ENCODE measurements at regions not wholly inside any gene's neighbourhood (a gene's known extent, or its start where the extent isn't known, plus 50 kb on each side); places are given as distances from the start of the nearest gene placed in this dataset.
"Not testable (repeated sequence)": the region's sequence is repeated elsewhere in the genome, so short reads cannot be mapped to it uniquely, and the experiment has no call there.

DNA sequence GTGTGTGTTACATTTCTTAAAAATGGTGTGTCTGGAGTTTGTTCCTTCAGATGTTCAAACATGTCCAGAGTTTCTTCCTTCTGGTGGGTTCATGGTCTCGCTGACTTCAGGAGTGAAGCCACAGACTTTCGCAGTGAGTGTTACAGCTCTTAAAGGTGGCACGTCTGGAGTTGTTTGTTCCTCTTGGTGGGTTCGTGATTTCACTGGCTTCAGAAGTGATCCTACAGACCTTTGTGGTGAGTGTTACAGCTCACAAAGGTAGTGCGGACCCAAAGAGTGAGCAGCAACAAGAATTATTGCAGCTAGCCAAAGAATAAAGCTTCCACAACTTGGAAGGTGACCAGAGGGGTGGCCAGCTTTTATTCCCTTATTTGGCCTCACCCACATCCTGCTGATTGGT is 183.7 kb downstream of the COPRS start:
- not testable (repeated sequence) for DNase-seq

- no peak for DNase-seq
Measured at GRCh38 chr17:31674717-31675349, 184.2 kb downstream of the COPRS start.

GRCh38 chr17:31674305-31674704 is 184.7 kb downstream of the COPRS start:
- no peak for DNase-seq

DNA sequence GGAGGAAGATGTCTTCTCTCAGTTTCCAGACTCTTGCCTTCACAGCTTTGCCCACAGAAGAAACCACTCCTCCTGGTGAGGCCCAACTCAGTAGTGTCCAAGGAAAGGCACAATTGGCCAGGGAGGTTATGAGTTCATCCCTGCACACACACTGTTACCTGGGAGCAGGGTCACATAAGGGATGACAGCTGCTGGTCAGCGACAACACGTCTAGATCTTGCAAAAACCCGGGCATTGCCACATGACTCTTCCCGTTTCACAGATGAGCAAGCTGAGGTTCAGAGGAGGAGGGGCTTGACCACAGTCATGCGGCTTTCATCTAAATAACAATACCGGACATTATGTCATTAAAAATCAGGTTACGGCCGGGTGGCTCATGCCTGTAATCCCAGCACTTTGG is 186.0 kb downstream of the COPRS start:
- DNase-seq, result no peak

DNA sequence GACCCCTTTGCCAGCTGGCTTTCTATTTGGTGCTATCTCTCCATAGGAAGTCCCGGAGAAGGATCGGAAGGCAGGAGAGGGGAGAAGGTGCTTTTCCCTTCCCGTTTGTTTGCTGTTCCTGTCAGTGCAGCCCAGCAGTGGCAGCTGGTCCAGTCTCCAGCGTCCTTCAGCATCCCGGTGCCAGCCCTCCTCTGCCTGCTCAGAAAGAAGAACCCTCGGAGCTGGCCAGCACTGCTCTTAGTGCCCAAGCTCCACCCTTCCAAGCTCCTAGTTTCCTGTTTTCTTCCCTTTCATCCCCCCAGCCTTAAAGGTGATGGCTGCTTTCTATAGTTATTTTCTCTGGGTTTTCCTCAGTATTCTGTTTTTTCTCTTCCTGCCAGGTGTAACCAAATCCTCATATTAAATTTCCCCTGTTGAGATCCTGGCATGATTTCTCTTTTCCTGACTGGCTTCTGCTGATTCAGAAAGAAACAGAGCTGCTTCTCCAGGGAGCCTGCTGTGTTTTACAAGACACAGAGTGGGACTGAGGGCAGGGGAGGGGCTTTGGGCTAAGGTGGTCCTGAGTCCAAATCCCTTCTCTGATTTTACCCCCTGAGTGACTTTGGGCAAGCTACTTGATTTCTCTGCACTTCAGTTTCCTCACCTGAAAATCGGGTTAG is 186.8 kb downstream of the COPRS start:
- no peak for DNase-seq

DNA sequence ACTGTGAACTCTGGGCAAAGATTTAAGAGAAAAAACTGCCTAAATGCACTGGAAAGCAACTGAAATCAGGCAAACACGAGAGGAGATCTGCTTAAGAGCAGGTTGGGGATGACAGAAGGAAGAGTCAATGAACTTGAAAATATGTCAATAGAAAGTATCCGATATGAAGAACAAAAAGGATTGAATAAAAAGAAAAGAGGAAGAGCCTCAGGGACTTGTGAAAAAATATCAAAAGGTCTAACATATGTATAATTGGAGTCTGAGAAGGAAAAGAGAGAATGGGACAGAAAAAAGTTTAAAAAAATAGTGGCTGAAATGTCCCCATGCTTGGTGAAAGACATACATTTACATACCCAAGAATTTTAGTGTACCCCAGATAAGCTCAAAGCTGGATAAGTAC is 195.5 kb downstream of the COPRS start:
- DNase-seq, result no peak

GRCh38 chr17:31660684-31661083 is 198.4 kb downstream of the COPRS start:
- DNase-seq, result no peak

- DNase-seq, result no peak
Measured at GRCh38 chr17:31657876-31658275, 201.2 kb downstream of the COPRS start.

DNA sequence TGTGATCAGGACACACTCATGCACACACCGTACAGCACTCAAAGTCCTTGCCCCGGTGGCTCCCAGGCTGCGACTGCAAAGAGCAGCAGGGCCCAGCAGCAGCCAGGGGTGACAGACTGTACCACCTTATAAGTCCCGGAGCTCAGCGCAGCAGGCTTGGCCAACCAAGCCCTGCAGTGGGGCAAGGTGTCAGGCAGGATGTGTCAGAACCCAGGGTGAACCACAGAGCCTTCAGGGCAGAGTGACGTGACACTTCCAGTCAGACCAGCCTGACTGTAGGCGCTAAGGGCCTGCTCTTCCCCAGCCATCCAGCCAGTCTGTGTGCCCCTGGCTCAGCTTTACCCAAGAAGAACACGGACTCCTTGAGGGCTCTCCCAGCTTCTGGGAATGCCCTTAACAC is 204.1 kb downstream of the COPRS start:
- DNase-seq, result peak in 1 of 5 donors; percentile 40

DNA sequence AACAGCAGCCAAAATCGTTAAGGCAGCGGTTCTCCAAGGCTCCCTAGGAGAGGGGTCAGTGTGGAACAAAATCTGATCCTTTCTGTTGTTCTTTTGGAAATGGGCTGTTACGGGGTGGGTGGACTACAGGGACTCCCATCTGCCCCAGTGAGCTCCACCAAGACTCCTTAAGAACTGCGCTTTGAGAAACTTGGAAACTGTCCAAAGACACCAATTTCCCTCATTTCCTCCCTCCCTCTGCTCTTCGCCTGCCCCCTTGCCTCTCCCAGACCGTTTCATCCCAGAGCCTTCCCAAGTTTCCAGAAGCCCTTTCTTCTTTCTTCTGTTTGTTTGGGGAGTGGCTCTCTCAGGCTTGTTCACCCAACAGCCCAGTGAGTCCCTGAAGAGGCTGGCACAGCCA is 205.4 kb downstream of the COPRS start:
- no peak for DNase-seq

GRCh38 chr17:31650756-31651520 is 208.1 kb downstream of the COPRS start:
- no peak for DNase-seq

DNA sequence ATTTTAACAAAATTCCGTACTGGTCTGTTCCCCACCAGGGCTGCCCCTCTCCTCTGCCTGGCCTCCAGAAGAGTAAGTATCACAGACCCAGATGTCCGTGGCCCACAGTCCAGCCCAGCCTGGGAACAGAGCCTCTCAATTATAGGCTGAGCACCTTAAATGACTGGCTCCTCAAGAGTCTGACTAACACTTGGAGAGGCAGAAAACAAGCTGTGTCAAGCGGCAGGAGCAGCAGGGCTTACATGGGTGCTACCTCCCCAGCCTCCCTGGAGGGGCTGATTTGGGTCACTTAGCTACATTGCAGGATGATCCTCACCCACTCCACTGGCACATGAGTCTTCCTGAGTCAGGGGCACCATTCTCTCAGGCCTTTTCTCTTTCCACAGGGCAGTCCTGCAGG is 209.7 kb downstream of the COPRS start:
- no peak for DNase-seq

DNA sequence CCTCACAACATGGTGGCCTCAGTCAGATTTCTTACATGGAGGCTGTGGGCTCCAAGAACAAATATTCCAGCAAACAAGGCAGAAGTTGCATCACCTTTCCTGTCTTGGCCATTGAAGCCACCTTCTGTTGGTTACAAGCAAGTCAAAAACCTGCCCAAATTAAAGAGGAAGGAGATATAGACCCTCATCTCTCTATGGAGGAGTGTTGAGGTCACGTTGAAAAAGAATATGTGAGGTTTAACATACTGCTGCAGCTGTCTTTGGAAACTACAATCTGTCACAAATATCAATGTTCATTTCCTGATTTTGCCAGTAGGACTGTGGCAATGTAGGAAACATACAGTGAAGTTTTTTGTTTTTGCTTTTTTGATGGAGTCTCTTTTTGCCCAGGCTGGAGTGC is 211.4 kb downstream of the COPRS start:
- DNase-seq, result no peak

GRCh38 chr17:31646642-31647041 is 212.4 kb downstream of the COPRS start:
- DNase-seq, result no peak

- DNase-seq, result no peak
Measured at GRCh38 chr17:31645351-31645750, 213.7 kb downstream of the COPRS start.

DNA sequence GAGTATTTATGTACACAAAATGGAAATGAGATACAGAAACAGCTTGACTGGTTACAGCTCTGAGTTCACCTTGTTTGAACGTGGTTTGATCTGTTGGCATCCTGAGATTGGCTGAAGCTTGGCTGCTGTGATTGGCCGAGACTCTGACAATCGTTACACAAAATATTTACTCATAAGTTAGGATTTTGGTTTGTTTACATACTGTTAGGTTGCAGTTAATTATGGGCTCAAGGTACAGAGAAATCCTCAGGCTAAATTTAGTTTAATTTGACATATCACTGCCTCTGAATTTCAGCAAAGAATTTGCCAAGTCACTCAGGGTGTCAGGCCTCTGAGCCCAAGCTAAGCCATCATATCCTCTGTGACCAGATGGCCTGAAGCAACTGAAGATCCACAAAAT is 227.3 kb downstream of the COPRS start:
- no peak for DNase-seq

- not testable (repeated sequence) for DNase-seq
Measured at GRCh38 chr17:31630866-31631265, 228.2 kb downstream of the COPRS start.

DNA sequence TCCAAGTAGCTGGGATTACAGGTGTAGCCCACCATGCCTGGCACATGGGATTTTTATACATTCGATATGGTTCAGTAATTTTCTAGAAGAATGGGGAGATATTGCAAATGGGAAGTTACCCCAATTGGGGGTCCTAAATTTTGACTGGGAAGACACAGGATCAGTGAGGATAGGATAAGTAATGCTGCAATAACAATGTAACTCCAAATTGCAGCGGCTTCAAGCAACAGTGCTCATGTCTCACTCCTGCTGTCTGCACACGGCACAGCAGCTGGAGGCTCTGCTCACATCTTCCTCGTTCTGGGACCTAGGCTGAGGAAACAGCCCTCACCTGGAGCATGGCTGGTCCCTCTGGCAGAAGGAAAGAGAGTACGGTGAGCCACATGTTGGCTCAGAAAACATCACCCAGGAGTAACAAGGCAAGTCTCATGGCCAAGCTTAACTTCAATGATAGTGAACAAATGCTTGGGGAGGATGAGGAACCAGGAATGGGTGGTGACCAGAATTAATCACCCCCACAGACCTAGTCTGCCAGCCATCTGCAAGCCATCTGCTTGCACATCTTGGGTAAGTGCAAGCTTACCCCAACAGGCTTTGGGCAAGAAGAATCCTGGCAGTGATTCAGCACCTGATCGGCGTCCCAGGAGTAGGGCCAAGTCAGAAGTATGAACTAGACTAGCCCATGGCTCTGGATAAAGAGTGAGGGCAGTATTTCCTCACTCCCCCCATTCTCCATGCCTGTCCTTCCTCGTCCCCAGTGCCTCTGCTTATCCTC is 229.2 kb downstream of the COPRS start:
- no peak for DNase-seq

DNA sequence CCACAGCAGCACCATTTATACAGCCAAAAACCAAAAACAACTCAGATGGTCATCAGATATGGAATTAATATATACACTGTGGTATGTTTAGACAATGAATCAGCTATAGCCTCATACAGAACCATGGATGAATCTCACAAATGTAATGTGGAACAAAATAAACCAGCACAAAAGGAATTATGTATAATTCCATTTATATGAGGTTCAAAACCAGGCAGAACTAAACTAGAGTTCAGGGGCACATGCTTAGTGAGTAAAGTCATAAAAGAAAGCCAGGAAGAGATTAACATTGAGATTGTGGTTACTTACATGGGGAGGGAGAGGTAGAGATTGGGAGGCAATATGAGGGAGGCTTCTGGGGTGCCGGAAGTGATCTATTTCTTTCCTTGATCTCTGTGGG is 231.1 kb downstream of the COPRS start:
- no peak for DNase-seq

DNA sequence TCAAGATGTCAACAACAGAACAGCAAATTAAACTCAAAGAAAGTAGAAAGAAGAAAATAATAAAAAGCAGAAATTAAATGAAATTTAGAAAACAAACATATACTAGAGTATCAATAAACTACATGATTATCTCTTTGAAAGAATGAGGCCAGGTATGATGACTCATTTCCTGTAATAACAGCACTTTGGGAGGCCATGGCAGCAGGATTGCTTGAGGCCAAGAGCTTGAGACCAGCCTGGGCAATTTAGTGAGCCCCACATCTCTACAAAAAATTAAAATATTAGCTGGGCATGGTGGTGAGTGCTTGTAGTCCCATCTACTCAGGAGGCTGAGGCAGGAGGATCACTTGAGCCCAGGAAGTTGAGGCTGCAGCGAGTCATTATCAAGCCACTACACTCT is 232.5 kb downstream of the RAB11FIP4 start:
- DNase-seq, result no peak

DNA sequence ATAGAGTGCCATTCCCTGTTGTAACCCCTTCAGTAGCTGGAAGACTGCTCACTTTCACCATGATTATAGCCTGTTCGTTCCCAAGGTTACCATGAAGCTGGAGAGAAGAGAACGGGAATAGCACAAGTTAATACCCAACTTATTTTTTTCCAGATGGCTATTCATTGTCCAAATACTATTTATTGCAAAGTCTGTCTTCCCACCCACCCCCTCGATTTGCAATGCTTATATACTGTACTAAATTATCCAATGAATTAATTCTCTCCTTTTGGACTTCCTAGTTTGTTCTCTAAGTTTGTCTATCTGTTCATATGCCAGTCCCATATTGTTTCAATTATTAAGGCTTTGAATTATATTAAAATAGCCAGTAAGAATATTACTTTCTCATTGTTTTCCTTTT is 231.0 kb downstream of the RAB11FIP4 start:
- no peak for DNase-seq

DNA sequence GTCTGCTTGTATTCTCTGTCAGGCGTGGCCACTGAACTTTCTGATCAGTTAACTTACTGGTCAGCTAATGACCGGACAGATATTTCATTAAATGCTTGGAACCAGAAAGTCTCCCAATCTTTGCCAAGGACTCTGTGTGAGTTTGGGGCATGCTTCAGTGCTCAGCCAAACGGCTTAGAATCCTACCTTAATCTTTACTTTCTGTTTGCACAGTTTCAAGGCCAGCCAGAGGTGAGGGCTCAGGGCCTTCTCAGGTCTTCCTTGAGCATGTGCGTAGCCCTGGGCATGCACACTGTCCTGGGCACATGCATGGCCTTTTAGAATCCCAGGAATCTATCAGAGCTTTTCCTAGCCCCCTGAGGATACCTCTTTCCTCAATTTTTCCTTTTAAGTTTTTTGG is 230.1 kb downstream of the RAB11FIP4 start:
- no peak for DNase-seq

- DNase-seq, result not testable (repeated sequence)
Measured at GRCh38 chr17:31611053-31611452, 219.6 kb downstream of the RAB11FIP4 start.
